Glutamatergic neuron (in vitro differentiated cells): ENCODE measurements at regions not wholly inside any gene's neighbourhood (a gene's known extent, or its start where the extent isn't known, plus 50 kb on each side); places are given as distances from the start of the nearest gene placed in this dataset.

Experiments
- DNase-seq: peaks from one replicate; pipeline ENCODE4 v3.0.0; 2022
- H3K27ac Mint-ChIP-seq: one replicate; pipeline ENCODE4 v1.8.0; 2020; ENCODE audit warnings: mild to moderate bottlenecking, mixed read lengths, inconsistent platforms; ENCODE audit not compliant: unreplicated experiment
- H3K27me3 Mint-ChIP-seq: one replicate; pipeline ENCODE4 v1.8.0; 2020; ENCODE audit warnings: mild to moderate bottlenecking, moderate library complexity, mixed read lengths, inconsistent platforms; ENCODE audit not compliant: unreplicated experiment
- H3K36me3 Mint-ChIP-seq: one replicate; pipeline ENCODE4 v1.8.0; 2020; ENCODE audit warnings: mild to moderate bottlenecking, mixed read lengths, inconsistent platforms; ENCODE audit not compliant: unreplicated experiment
- H3K4me1 Mint-ChIP-seq: one replicate; pipeline ENCODE4 v1.8.0; 2020; ENCODE audit warnings: mild to moderate bottlenecking, low read depth, mixed read lengths, inconsistent platforms; ENCODE audit not compliant: unreplicated experiment
- H3K4me3 Mint-ChIP-seq: one replicate; pipeline ENCODE4 v1.8.0; 2020; ENCODE audit warnings: mild to moderate bottlenecking, mixed read lengths, inconsistent platforms; ENCODE audit not compliant: unreplicated experiment
- H3K9me3 Mint-ChIP-seq: one replicate; pipeline ENCODE4 v1.8.0; 2020; ENCODE audit warnings: mild to moderate bottlenecking, moderate library complexity, mixed read lengths, inconsistent platforms; ENCODE audit not compliant: unreplicated experiment
- CTCF ChIP-seq: fragments of 200-600 bp; sonication (generic); IDR thresholded peaks from one replicate; pipeline ENCODE4 v1.5.0; 2021; ENCODE audit not compliant: partially characterized antibody, unreplicated experiment

DNA sequence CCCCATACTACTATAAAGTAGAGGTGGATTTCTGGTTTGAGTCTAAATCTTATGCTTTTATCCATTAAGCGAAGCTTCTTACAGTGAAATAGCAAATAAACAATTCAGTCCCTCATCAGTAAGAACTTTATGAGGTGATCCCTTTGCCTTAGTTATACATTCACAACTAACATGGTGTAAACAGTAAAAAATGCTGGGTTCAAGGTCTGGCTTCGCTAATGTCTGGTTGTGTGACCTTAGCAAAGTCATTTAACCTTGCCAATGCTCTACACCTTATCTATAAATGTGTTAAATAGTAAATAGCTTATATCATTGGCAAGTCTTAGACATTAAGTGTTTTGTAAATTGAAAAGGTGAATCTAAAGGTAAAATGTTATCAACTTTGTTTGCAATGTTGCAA lies 475.4 kb downstream of the LMO4 start:
- Mint-ChIP-seq H3K27me3 (no peaks in the 10 kb centered on the region), H3K4me3 (no peak overlapping the region), H3K36me3 (no peaks in the 10 kb centered on the region), H3K9me3 (no peaks in the 10 kb centered on the region), H3K27ac (no peak overlapping the region), H3K4me1 (no peaks in the 10 kb centered on the region)
- no peak for TF ChIP-seq CTCF
- DNase-seq = no peak

DNA sequence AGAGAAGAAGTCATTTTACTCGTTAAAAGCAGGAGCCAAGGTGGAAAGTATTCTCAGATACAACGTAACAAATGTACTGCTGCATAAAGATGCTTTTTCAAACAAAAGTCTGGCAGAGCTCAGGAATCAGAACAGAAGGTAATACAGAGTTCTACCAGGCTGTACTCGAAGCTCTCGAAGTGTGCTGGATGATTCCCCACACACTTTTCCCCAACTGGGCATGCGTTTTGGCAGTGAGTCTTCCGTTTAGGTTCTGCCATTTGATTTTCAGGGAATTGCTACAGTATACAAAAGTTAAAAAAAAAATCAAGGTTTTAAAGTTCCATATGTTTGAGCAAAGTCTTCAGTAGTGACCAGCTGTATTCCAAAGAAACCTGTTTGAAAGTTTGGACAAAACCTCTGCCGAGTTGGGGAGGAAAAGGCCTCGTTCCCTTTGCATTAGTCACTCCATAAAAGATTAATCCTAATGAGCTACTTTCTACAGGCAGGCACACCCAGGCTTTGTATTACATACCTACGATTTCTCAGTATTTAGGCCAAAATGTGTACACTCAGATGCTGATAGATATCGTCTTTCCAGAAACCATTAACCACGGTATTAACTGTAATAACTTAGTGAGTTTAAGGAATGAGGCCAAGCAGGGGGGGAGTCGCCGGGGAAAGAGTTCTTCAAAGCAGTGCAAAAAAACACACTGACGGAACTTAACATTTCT lies 477.1 kb downstream of the LMO4 start:
- TF ChIP-seq CTCF = no peak
- Mint-ChIP-seq H3K4me1 (no peaks in the 10 kb centered on the region), H3K27me3 (no peaks in the 10 kb centered on the region), H3K36me3 (no peaks in the 10 kb centered on the region), H3K9me3 (no peaks in the 10 kb centered on the region), H3K4me3 (no peak overlapping the region), H3K27ac (no peak overlapping the region)
- DNase-seq = no peak

DNA sequence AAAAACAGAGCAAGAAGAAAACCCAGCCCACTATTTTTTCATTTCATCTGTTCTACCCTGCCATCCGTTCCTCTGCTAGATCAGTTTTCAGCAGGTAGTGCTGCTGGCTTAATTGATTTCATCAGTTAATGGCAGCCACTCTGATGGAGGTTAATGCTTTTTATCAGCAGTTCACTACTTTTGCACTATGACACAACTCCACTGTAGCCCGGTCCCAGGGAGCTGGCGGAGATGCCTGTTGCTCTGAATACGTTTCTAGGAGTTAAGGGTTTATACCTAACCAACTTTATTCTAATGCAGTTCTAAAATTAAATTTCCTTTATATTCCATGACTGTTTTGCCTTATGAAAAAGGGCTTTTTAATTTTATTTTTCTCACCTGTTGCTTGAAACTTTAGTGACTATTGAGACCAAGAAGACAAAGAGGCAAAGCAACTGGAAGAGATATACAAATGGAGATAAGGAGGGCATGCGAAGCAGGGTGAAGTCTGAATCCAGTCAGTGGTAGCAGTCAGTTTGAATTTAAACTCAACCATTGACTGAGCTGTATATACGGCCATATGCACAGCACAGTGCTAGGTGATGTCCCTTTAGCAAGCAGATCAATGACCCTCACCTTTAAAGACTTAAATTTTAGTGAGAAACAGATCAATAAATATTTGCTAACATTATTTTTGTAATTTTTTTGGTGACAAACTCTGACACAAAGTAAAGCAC lies 477.9 kb downstream of the LMO4 start:
- no peak overlapping the region for H3K27ac Mint-ChIP-seq
- no peaks in the 10 kb centered on the region for H3K4me1 Mint-ChIP-seq
- H3K9me3 Mint-ChIP-seq = no peaks in the 10 kb centered on the region
- DNase-seq = no peak
- no peaks in the 10 kb centered on the region for H3K36me3 Mint-ChIP-seq
- no peaks in the 10 kb centered on the region for H3K27me3 Mint-ChIP-seq
- TF ChIP-seq CTCF = no peak
- no peak overlapping the region for H3K4me3 Mint-ChIP-seq

- no peaks in the 10 kb centered on the region for H3K9me3 Mint-ChIP-seq
- no peak for TF ChIP-seq CTCF
- no peaks in the 10 kb centered on the region for H3K27me3 Mint-ChIP-seq
- DNase-seq = no peak
- H3K27ac Mint-ChIP-seq = no peak overlapping the region
- no peak overlapping the region for H3K4me3 Mint-ChIP-seq
- H3K36me3 Mint-ChIP-seq = no peaks in the 10 kb centered on the region
- no peaks in the 10 kb centered on the region for H3K4me1 Mint-ChIP-seq
These were observed 481.5 kb downstream of the LMO4 start for GRCh38 chr1:87810166-87810565.
